K562 (cell line): ENCODE measurements at regions not wholly inside any gene's neighbourhood (a gene's known extent, or its start where the extent isn't known, plus 50 kb on each side); places are given as distances from the start of the nearest gene placed in this dataset.

Experiments used
- CBX3 ChIP-seq, 2 experiments: IDR thresholded peaks; 1 replicate in 1 of 2; 2 replicates in 1 of 2; pipeline ENCODE4 v1.6.1; 2012; ENCODE audit warnings: inconsistent platforms in 2 of 2, low read length in 2 of 2, borderline replicate concordance in 1 of 2, control low read depth in 1 of 2
- CTBP1 ChIP-seq: fragments of 450-650 bp; IDR thresholded peaks from 2 replicates; pipeline ENCODE4 v1.6.1; 2016; ENCODE audit warnings: borderline replicate concordance
- RAD51 ChIP-seq: fragments of 450-650 bp; IDR thresholded peaks from 2 replicates; pipeline ENCODE4 v1.7.1; 2016; ENCODE audit warnings: low read depth, mild to moderate bottlenecking, borderline replicate concordance
- SAFB ChIP-seq: fragments of 200-400 bp; formaldehyde crosslinking; IDR thresholded peaks from 2 replicates; pipeline ENCODE4 v1.6.1; 2017; ENCODE audit warnings: low read depth, low read length, borderline replicate concordance
- ZNF316 ChIP-seq: fragments of 450-650 bp; IDR thresholded peaks from 2 replicates; pipeline ENCODE4 v1.6.1; 2016
- TF ChIP-seq, protein P1 (sequence below): sonication (generic); formaldehyde crosslinking; IDR thresholded peaks from 2 replicates; pipeline ENCODE4 v1.4.0; 2020; ENCODE audit warnings: mild to moderate bottlenecking, missing genetic modification reagents
- TF ChIP-seq, protein P2 (sequence below): IDR thresholded peaks from 2 replicates; pipeline ENCODE4 v1.6.1; 2014; ENCODE audit warnings: antibody characterized with exemption
- TF ChIP-seq, protein P3 (sequence below): fragments of 450-650 bp; conservative IDR thresholded peaks from 2 replicates; pipeline ENCODE4 v1.6.1; 2016; ENCODE audit warnings: missing genetic modification characterization, low read depth, mild to moderate bottlenecking, missing compliant biosample characterization, moderate library complexity
- TF ChIP-seq, protein P4 (sequence below), 2 experiments: IDR thresholded peaks; 2 replicates each; pipeline ENCODE4 v1.6.1; 2012; ENCODE audit warnings: improper control_type of control experiment in 2 of 2, low read depth in 2 of 2, low read length in 2 of 2, borderline replicate concordance in 1 of 2
- TF ChIP-seq, protein P5 (sequence below): sonication (generic); formaldehyde crosslinking; IDR thresholded peaks from 2 replicates; pipeline ENCODE4 v1.8.1; 2023; ENCODE audit warnings: missing genetic modification reagents, mild to moderate bottlenecking, borderline replicate concordance

DNA sequence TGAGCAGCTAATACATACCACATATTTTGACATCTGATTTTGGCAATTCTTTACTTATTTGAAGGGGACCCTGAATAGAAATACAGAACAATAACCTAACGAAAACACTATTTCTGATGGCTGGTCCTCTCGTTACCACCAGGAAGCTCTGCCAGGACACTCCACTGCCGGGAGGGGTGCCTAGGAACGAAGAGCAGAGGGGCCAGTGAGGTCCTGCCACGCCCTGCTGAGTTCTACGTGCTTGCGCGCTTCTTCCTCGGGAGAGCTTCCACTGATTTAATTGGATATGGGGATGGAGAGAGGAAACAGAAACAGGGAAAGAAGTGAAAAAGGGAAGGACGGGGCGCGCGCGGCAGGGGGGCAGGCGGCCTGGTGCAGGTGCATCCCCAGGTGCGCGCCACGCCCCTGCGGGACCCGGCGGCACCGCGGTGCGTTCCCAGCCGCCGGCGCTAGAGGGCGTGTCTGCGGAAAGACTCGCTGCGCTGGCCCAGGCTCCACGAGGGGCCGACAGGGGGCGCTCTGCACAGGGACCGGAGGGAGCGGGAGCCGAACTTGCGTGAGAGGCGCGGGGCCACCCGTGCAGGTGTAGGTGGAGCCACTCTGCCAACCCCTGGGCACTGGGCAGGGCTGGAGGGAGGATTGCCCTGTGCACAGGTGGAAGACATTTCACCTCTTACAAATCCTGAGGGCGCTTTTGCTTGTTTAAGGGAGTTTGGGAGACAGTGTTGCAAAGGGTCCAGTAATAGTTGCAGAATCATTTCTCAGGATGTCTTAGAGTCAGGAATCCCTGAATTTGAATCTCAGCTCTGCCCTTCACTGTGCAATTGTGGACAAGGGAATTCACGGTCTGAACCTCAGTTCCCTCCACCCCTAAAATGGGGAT is 986.3 kb upstream of the TMEM132C start (continued):
- TF ChIP-seq, protein P1, sequence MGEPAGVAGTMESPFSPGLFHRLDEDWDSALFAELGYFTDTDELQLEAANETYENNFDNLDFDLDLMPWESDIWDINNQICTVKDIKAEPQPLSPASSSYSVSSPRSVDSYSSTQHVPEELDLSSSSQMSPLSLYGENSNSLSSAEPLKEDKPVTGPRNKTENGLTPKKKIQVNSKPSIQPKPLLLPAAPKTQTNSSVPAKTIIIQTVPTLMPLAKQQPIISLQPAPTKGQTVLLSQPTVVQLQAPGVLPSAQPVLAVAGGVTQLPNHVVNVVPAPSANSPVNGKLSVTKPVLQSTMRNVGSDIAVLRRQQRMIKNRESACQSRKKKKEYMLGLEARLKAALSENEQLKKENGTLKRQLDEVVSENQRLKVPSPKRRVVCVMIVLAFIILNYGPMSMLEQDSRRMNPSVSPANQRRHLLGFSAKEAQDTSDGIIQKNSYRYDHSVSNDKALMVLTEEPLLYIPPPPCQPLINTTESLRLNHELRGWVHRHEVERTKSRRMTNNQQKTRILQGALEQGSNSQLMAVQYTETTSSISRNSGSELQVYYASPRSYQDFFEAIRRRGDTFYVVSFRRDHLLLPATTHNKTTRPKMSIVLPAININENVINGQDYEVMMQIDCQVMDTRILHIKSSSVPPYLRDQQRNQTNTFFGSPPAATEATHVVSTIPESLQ (CRISPR knock-in tag): no peak
- TF ChIP-seq, protein P2, sequence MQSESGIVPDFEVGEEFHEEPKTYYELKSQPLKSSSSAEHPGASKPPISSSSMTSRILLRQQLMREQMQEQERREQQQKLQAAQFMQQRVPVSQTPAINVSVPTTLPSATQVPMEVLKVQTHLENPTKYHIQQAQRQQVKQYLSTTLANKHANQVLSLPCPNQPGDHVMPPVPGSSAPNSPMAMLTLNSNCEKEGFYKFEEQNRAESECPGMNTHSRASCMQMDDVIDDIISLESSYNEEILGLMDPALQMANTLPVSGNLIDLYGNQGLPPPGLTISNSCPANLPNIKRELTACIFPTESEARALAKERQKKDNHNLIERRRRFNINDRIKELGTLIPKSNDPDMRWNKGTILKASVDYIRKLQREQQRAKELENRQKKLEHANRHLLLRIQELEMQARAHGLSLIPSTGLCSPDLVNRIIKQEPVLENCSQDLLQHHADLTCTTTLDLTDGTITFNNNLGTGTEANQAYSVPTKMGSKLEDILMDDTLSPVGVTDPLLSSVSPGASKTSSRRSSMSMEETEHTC: no peak
- no peak for TF ChIP-seq ZNF316
- peak; percentile 86; the same call in 1 of the 2 replicates for TF ChIP-seq CTBP1
- TF ChIP-seq, protein P3, sequence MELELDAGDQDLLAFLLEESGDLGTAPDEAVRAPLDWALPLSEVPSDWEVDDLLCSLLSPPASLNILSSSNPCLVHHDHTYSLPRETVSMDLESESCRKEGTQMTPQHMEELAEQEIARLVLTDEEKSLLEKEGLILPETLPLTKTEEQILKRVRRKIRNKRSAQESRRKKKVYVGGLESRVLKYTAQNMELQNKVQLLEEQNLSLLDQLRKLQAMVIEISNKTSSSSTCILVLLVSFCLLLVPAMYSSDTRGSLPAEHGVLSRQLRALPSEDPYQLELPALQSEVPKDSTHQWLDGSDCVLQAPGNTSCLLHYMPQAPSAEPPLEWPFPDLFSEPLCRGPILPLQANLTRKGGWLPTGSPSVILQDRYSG (tag): no peak
- no peak for TF ChIP-seq RAD51
- TF ChIP-seq, protein P4, sequence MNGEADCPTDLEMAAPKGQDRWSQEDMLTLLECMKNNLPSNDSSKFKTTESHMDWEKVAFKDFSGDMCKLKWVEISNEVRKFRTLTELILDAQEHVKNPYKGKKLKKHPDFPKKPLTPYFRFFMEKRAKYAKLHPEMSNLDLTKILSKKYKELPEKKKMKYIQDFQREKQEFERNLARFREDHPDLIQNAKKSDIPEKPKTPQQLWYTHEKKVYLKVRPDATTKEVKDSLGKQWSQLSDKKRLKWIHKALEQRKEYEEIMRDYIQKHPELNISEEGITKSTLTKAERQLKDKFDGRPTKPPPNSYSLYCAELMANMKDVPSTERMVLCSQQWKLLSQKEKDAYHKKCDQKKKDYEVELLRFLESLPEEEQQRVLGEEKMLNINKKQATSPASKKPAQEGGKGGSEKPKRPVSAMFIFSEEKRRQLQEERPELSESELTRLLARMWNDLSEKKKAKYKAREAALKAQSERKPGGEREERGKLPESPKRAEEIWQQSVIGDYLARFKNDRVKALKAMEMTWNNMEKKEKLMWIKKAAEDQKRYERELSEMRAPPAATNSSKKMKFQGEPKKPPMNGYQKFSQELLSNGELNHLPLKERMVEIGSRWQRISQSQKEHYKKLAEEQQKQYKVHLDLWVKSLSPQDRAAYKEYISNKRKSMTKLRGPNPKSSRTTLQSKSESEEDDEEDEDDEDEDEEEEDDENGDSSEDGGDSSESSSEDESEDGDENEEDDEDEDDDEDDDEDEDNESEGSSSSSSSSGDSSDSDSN (IDR thresholded peaks at IDR 0.05; ENCODE audit: borderline replicate concordance in 1 of 2, low read depth in 2 of 2, low read length in 2 of 2): 0 out of 4 replicates have a peak, but pooled peaks of 1 of the 2 experiments have one; percentile 32
- 0 out of 3 replicates have a peak, but pooled peaks of 1 of the 2 experiments have one; percentile 40 for TF ChIP-seq CBX3 (IDR thresholded peaks at IDR 0.05; ENCODE audit: borderline replicate concordance in 1 of 2, low read length in 2 of 2)
- TF ChIP-seq, protein P5, sequence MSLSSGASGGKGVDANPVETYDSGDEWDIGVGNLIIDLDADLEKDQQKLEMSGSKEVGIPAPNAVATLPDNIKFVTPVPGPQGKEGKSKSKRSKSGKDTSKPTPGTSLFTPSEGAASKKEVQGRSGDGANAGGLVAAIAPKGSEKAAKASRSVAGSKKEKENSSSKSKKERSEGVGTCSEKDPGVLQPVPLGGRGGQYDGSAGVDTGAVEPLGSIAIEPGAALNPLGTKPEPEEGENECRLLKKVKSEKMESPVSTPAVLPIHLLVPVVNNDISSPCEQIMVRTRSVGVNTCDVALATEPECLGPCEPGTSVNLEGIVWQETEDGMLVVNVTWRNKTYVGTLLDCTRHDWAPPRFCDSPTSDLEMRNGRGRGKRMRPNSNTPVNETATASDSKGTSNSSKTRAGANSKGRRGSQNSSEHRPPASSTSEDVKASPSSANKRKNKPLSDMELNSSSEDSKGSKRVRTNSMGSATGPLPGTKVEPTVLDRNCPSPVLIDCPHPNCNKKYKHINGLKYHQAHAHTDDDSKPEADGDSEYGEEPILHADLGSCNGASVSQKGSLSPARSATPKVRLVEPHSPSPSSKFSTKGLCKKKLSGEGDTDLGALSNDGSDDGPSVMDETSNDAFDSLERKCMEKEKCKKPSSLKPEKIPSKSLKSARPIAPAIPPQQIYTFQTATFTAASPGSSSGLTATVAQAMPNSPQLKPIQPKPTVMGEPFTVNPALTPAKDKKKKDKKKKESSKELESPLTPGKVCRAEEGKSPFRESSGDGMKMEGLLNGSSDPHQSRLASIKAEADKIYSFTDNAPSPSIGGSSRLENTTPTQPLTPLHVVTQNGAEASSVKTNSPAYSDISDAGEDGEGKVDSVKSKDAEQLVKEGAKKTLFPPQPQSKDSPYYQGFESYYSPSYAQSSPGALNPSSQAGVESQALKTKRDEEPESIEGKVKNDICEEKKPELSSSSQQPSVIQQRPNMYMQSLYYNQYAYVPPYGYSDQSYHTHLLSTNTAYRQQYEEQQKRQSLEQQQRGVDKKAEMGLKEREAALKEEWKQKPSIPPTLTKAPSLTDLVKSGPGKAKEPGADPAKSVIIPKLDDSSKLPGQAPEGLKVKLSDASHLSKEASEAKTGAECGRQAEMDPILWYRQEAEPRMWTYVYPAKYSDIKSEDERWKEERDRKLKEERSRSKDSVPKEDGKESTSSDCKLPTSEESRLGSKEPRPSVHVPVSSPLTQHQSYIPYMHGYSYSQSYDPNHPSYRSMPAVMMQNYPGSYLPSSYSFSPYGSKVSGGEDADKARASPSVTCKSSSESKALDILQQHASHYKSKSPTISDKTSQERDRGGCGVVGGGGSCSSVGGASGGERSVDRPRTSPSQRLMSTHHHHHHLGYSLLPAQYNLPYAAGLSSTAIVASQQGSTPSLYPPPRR: no peak
- peak; percentile 46; the same call in 1 of the 2 replicates for TF ChIP-seq SAFB
